Esophagus muscularis mucosa (tissue), 4 donors: ENCODE measurements at regions not wholly inside any gene's neighbourhood (a gene's known extent, or its start where the extent isn't known, plus 50 kb on each side); places are given as distances from the start of the nearest gene placed in this dataset.

Experiments used
- EP300 ChIP-seq: sonication (generic); formaldehyde crosslinking; IDR thresholded peaks from one replicate; pipeline ENCODE4 v1.6.1; 2017; ENCODE audit warnings: antibody characterized with exemption
- POLR2A ChIP-seq: fragments of 450-650 bp; IDR thresholded peaks from one replicate; pipeline ENCODE4 v1.6.1; 2017; ENCODE audit warnings: antibody characterized with exemption, moderate library complexity, mild to moderate bottlenecking, low read depth
- POLR2AphosphoS5 ChIP-seq, 2 donors: sonication (generic); formaldehyde crosslinking; IDR thresholded peaks; one replicate each; pipeline ENCODE4 v1.6.1; 2017; ENCODE audit warnings: antibody characterized with exemption in 2 of 2
- TF ChIP-seq, protein P1 (sequence below), 3 experiments: fragments of 200-600 bp in 2 of 3; fragments of 450-650 bp in 1 of 3; sonication (generic) in 2 of 3; IDR thresholded peaks; one replicate each; pipeline ENCODE4 v1.5.1; 2017 to 2019; ENCODE audit warnings: antibody characterized with exemption in 3 of 3, mild to moderate bottlenecking in 2 of 3, moderate library complexity in 1 of 3

- TF ChIP-seq, protein P1, sequence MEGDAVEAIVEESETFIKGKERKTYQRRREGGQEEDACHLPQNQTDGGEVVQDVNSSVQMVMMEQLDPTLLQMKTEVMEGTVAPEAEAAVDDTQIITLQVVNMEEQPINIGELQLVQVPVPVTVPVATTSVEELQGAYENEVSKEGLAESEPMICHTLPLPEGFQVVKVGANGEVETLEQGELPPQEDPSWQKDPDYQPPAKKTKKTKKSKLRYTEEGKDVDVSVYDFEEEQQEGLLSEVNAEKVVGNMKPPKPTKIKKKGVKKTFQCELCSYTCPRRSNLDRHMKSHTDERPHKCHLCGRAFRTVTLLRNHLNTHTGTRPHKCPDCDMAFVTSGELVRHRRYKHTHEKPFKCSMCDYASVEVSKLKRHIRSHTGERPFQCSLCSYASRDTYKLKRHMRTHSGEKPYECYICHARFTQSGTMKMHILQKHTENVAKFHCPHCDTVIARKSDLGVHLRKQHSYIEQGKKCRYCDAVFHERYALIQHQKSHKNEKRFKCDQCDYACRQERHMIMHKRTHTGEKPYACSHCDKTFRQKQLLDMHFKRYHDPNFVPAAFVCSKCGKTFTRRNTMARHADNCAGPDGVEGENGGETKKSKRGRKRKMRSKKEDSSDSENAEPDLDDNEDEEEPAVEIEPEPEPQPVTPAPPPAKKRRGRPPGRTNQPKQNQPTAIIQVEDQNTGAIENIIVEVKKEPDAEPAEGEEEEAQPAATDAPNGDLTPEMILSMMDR (IDR thresholded peaks at IDR 0.05): no peak
- TF ChIP-seq POLR2A: no peak
- no peak for TF ChIP-seq POLR2AphosphoS5 (IDR thresholded peaks at IDR 0.05)
- no peak for TF ChIP-seq EP300
These were observed 507.0 kb downstream of the SNAPC1 start for GRCh38 chr14:62269204-62269603.
